Endodermal cell (in vitro differentiated cells): ENCODE measurements at regions not wholly inside any gene's neighbourhood (a gene's known extent, or its start where the extent isn't known, plus 50 kb on each side); places are given as distances from the start of the nearest gene placed in this dataset.

Experiments used
- DNase-seq: peaks from one replicate; pipeline ENCODE4 v3.0.0-alpha.2; 2017
- H3K27ac ChIP-seq: 2 replicates; pipeline ENCODE4 v1.5.1; 2013; ENCODE audit warnings: mild to moderate bottlenecking, low read depth, low read length, moderate library complexity
- H3K27me3 ChIP-seq: 2 replicates; pipeline ENCODE4 v1.6.1; 2013; ENCODE audit warnings: mild to moderate bottlenecking, low read length, moderate library complexity; ENCODE audit not compliant: insufficient read depth, control insufficient read depth, poor library complexity, severe bottlenecking
- H3K36me3 ChIP-seq: 2 replicates; pipeline ENCODE4 v1.7.0; 2013; ENCODE audit warnings: mild to moderate bottlenecking, low read length, moderate library complexity; ENCODE audit not compliant: control insufficient read depth, insufficient read depth
- H3K4me1 ChIP-seq: one replicate; pipeline ENCODE4 v1.7.0; 2013; ENCODE audit warnings: low read length; ENCODE audit not compliant: control insufficient read depth, insufficient read depth
- H3K4me3 ChIP-seq: 2 replicates; pipeline ENCODE4 v1.5.1; 2013; ENCODE audit warnings: mild to moderate bottlenecking, low read length, moderate library complexity
- H3K9ac ChIP-seq: 2 replicates; pipeline ENCODE4 v1.6.1; 2013; ENCODE audit warnings: mild to moderate bottlenecking, low read length, moderate library complexity; ENCODE audit not compliant: poor library complexity, severe bottlenecking; ENCODE audit errors: extremely low read depth
- H3K9me3 ChIP-seq: 2 replicates; pipeline ENCODE4 v1.6.1; 2013; ENCODE audit warnings: mild to moderate bottlenecking, low read length, moderate library complexity; ENCODE audit not compliant: control insufficient read depth
- H3K27ac Mint-ChIP-seq: 2 replicates; pipeline ENCODE4 v1.8.0; 2020; ENCODE audit warnings: mixed read lengths
- H3K27me3 Mint-ChIP-seq: 2 replicates; pipeline ENCODE4 v1.8.0; 2021; ENCODE audit warnings: mild to moderate bottlenecking, mixed read lengths; ENCODE audit not compliant: insufficient read depth
- H3K36me3 Mint-ChIP-seq: 2 replicates; pipeline ENCODE4 v1.8.0; 2020; ENCODE audit warnings: low read depth, mixed read lengths
- H3K4me1 Mint-ChIP-seq: 2 replicates; pipeline ENCODE4 v1.8.0; 2020; ENCODE audit warnings: mixed read lengths
- H3K4me3 Mint-ChIP-seq: 2 replicates; pipeline ENCODE4 v1.8.0; 2020; ENCODE audit warnings: mild to moderate bottlenecking, moderate library complexity, mixed read lengths
- H3K9me3 Mint-ChIP-seq: 2 replicates; pipeline ENCODE4 v1.8.0; 2020; ENCODE audit warnings: mild to moderate bottlenecking, mixed read lengths
- WGBS, 2 experiments: methylation state at CpG; one replicate each; pipeline versions ENCODE4 v1.1.5 to v1.1.7; 2013; ENCODE audit warnings: missing lambda C conversion rate in 2 of 2, mixed read lengths in 1 of 2; ENCODE audit not compliant: insufficient coverage in 1 of 2, insufficient read length in 1 of 2; 5-methylcytosine and 5-hydroxymethylcytosine counted together
- TF ChIP-seq, protein P1 (sequence below): fragments of 200-600 bp; sonication (generic); conservative IDR thresholded peaks from 2 replicates; pipeline ENCODE4 v1.5.0; 2021; ENCODE audit warnings: antibody characterized with exemption, mild to moderate bottlenecking

DNA sequence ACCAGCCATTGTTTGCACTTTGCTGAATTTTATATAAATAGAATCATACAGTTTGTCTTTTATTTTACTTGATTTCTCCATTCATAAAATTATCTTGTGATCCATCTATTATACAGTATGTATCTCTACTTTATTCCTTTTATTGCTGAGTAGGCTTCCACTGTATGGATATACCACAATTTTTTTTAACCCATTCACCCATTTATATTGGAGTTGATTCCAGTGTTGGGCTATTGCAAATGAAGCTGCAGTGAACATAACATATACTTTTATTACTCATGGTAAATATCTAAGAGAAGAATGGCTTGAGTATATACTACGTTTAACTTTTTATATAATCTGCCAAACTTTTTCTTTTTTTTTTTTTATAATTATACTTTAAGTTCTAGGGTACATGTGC lies 463.6 kb downstream of the ETNK1 start:
- Mint-ChIP-seq H3K27me3 (no peaks in the 10 kb centered on the region), H3K4me3 (no peak overlapping the region), H3K9me3 (peaks cover 24% of the 10 kb centered on the region), H3K36me3 (peaks cover 87% of the 10 kb centered on the region), H3K27ac (no peak overlapping the region), H3K4me1 (no peaks in the 10 kb centered on the region)
- Histone ChIP-seq H3K36me3 (peaks cover 60% of the 10 kb centered on the region), H3K9ac (no peak overlapping the region), H3K27ac (no peak overlapping the region), H3K27me3 (no peaks in the 10 kb centered on the region), H3K9me3 (peaks cover 30% of the 10 kb centered on the region), H3K4me1 (no peaks in the 10 kb centered on the region), H3K4me3 (no peak overlapping the region)
- TF ChIP-seq, protein P1, sequence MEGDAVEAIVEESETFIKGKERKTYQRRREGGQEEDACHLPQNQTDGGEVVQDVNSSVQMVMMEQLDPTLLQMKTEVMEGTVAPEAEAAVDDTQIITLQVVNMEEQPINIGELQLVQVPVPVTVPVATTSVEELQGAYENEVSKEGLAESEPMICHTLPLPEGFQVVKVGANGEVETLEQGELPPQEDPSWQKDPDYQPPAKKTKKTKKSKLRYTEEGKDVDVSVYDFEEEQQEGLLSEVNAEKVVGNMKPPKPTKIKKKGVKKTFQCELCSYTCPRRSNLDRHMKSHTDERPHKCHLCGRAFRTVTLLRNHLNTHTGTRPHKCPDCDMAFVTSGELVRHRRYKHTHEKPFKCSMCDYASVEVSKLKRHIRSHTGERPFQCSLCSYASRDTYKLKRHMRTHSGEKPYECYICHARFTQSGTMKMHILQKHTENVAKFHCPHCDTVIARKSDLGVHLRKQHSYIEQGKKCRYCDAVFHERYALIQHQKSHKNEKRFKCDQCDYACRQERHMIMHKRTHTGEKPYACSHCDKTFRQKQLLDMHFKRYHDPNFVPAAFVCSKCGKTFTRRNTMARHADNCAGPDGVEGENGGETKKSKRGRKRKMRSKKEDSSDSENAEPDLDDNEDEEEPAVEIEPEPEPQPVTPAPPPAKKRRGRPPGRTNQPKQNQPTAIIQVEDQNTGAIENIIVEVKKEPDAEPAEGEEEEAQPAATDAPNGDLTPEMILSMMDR: no peak
- WGBS, 2 experiments: no CpG with 5 or more reads among the region's 1 CpG
- DNase-seq: no peak

DNA sequence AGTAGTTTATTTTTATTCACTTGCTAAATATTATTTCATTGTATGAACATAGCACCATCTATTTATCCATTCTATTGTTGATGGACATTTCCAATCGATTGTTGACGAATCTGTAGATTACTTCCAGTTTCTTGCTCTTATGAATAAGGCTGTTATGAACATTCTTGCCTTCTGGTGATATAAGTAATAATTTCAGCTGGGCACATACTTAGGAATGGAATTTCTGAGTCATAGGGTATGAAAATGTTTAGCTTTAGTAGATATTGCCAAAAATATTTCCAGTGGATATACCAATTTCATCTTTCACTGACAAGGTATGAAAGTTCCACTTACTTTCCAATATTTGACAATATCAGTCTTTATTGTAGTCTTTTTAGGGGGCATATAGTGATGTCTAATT lies 468.5 kb downstream of the ETNK1 start:
- Histone ChIP-seq H3K27ac (no peak overlapping the region), H3K36me3 (peaks cover 57% of the 10 kb centered on the region), H3K4me1 (no peaks in the 10 kb centered on the region), H3K4me3 (no peak overlapping the region), H3K27me3 (no peaks in the 10 kb centered on the region), H3K9me3 (peaks cover 4% of the 10 kb centered on the region), H3K9ac (no peak overlapping the region)
- Mint-ChIP-seq H3K27ac (no peak overlapping the region), H3K27me3 (no peaks in the 10 kb centered on the region), H3K4me1 (peaks cover 8% of the 10 kb centered on the region), H3K36me3 (peaks cover 77% of the 10 kb centered on the region), H3K4me3 (no peak overlapping the region), H3K9me3 (peaks cover 14% of the 10 kb centered on the region)
- no peak for DNase-seq
- 85 to 100% methylated on average over 2 of the region's 2 CpGs for WGBS, 2 experiments
- TF ChIP-seq, protein P1: no peak

- H3K27ac Mint-ChIP-seq: no peak overlapping the region
- Histone ChIP-seq H3K27me3 (no peaks in the 10 kb centered on the region), H3K4me1 (no peaks in the 10 kb centered on the region), H3K4me3 (no peak overlapping the region), H3K9ac (no peak overlapping the region), H3K9me3 (no peaks in the 10 kb centered on the region), H3K36me3 (peaks cover 82% of the 10 kb centered on the region), H3K27ac (no peak overlapping the region)
- no peak for DNase-seq
- peaks cover 61% of the 10 kb centered on the region for H3K36me3 Mint-ChIP-seq
- no peaks in the 10 kb centered on the region for H3K9me3 Mint-ChIP-seq
- 83 to 100% methylated on average over 1 of the region's 1 CpG for WGBS, 2 experiments
- H3K4me3 Mint-ChIP-seq: no peak overlapping the region
- H3K4me1 Mint-ChIP-seq: peaks cover 22% of the 10 kb centered on the region
- H3K27me3 Mint-ChIP-seq: no peaks in the 10 kb centered on the region
- TF ChIP-seq, protein P1: no peak
These were observed 471.4 kb downstream of the ETNK1 start for GRCh38 chr12:23096321-23096720.
